IPS-15b (cell line): ENCODE measurements at regions not wholly inside any gene's neighbourhood (a gene's known extent, or its start where the extent isn't known, plus 50 kb on each side); places are given as distances from the start of the nearest gene placed in this dataset.

Experiments used
- H3K27me3 ChIP-seq: one replicate; pipeline ENCODE4 v1.6.1; 2013; ENCODE audit warnings: low read length; ENCODE audit not compliant: control insufficient read depth, insufficient read depth
- H3K36me3 ChIP-seq: one replicate; pipeline ENCODE4 v1.6.1; 2013; ENCODE audit warnings: low read length; ENCODE audit not compliant: control insufficient read depth, insufficient read depth
- H3K4me1 ChIP-seq: one replicate; pipeline ENCODE4 v1.6.1; 2013; ENCODE audit warnings: mild to moderate bottlenecking, low read length; ENCODE audit not compliant: control insufficient read depth, insufficient read depth
- H3K4me3 ChIP-seq: one replicate; pipeline ENCODE4 v1.5.1; 2013; ENCODE audit warnings: low read depth, low read length
- H3K9ac ChIP-seq: one replicate; pipeline ENCODE4 v1.6.1; 2013; ENCODE audit warnings: low read depth, mild to moderate bottlenecking, low read length
- H3K9me3 ChIP-seq: one replicate; pipeline ENCODE4 v1.6.1; 2013; ENCODE audit warnings: mild to moderate bottlenecking, low read length; ENCODE audit not compliant: control insufficient read depth, insufficient read depth

- no peak overlapping the region for H3K4me3 ChIP-seq
- no peak overlapping the region for H3K9ac ChIP-seq
- H3K9me3 ChIP-seq: no peaks in the 10 kb centered on the region
- H3K36me3 ChIP-seq: no peaks in the 10 kb centered on the region
- H3K4me1 ChIP-seq: peaks cover 6% of the 10 kb centered on the region
- H3K27me3 ChIP-seq: no peaks in the 10 kb centered on the region
Observed at GRCh38 chr21:35696644-35697043, 363.7 kb downstream of the SETD4 start.

- Histone ChIP-seq H3K36me3 (no peaks in the 10 kb centered on the region), H3K9ac (no peak overlapping the region), H3K27me3 (no peaks in the 10 kb centered on the region)
Observed at GRCh38 chr21:35692311-35692710, 368.0 kb downstream of the SETD4 start.

GRCh38 chr21:35690436-35690835 lies 369.9 kb downstream of the SETD4 start:
- Histone ChIP-seq H3K4me3 (no peak overlapping the region), H3K4me1 (peaks cover 6% of the 10 kb centered on the region), H3K9me3 (no peaks in the 10 kb centered on the region), H3K36me3 (no peaks in the 10 kb centered on the region), H3K27me3 (no peaks in the 10 kb centered on the region), H3K9ac (no peak overlapping the region)

More at GRCh38 chr21:35692311-35692710, 368.0 kb downstream of the SETD4 start:
- Histone ChIP-seq H3K4me1 (peaks cover 6% of the 10 kb centered on the region), H3K4me3 (no peak overlapping the region), H3K9me3 (no peaks in the 10 kb centered on the region)

GRCh38 chr21:35686156-35686555 lies 374.2 kb downstream of the SETD4 start:
- Histone ChIP-seq H3K4me1 (no peaks in the 10 kb centered on the region), H3K9ac (no peak overlapping the region), H3K4me3 (no peak overlapping the region), H3K27me3 (no peaks in the 10 kb centered on the region), H3K9me3 (no peaks in the 10 kb centered on the region), H3K36me3 (no peaks in the 10 kb centered on the region)

- no peak overlapping the region for H3K4me3 ChIP-seq
- H3K36me3 ChIP-seq: no peaks in the 10 kb centered on the region
- no peaks in the 10 kb centered on the region for H3K4me1 ChIP-seq
Observed at GRCh38 chr21:35683664-35684304, 376.5 kb downstream of the SETD4 start.

GRCh38 chr21:35682904-35683549 lies 377.3 kb downstream of the SETD4 start:
- Histone ChIP-seq H3K27me3 (no peaks in the 10 kb centered on the region), H3K9me3 (no peaks in the 10 kb centered on the region), H3K36me3 (no peaks in the 10 kb centered on the region), H3K9ac (no peak overlapping the region), H3K4me1 (no peaks in the 10 kb centered on the region), H3K4me3 (no peak overlapping the region)

More at GRCh38 chr21:35683664-35684304, 376.5 kb downstream of the SETD4 start:
- Histone ChIP-seq H3K9ac (no peak overlapping the region), H3K27me3 (no peaks in the 10 kb centered on the region), H3K9me3 (no peaks in the 10 kb centered on the region)

GRCh38 chr21:35681946-35682345 lies 378.4 kb downstream of the SETD4 start:
- no peaks in the 10 kb centered on the region for H3K9me3 ChIP-seq
- H3K27me3 ChIP-seq: no peaks in the 10 kb centered on the region
- no peak overlapping the region for H3K9ac ChIP-seq
- H3K36me3 ChIP-seq: no peaks in the 10 kb centered on the region
- H3K4me3 ChIP-seq: no peak overlapping the region
- H3K4me1 ChIP-seq: no peaks in the 10 kb centered on the region

GRCh38 chr21:35679076-35679475 lies 381.2 kb downstream of the SETD4 start:
- Histone ChIP-seq H3K27me3 (no peaks in the 10 kb centered on the region), H3K4me3 (no peak overlapping the region), H3K36me3 (no peaks in the 10 kb centered on the region), H3K9ac (no peak overlapping the region), H3K4me1 (no peaks in the 10 kb centered on the region), H3K9me3 (no peaks in the 10 kb centered on the region)

GRCh38 chr21:35678393-35678792 lies 381.9 kb downstream of the SETD4 start:
- Histone ChIP-seq H3K4me1 (no peaks in the 10 kb centered on the region), H3K9me3 (no peaks in the 10 kb centered on the region), H3K36me3 (no peaks in the 10 kb centered on the region), H3K9ac (no peak overlapping the region), H3K27me3 (no peaks in the 10 kb centered on the region), H3K4me3 (no peak overlapping the region)

GRCh38 chr21:35677298-35677841 lies 383.0 kb downstream of the SETD4 start:
- H3K9me3 ChIP-seq: no peaks in the 10 kb centered on the region
- no peaks in the 10 kb centered on the region for H3K36me3 ChIP-seq
- H3K27me3 ChIP-seq: no peaks in the 10 kb centered on the region
- H3K4me3 ChIP-seq: no peak overlapping the region
- H3K4me1 ChIP-seq: no peaks in the 10 kb centered on the region
- no peak overlapping the region for H3K9ac ChIP-seq

GRCh38 chr21:35674895-35675470 lies 385.3 kb downstream of the SETD4 start:
- Histone ChIP-seq H3K9me3 (no peaks in the 10 kb centered on the region), H3K36me3 (no peaks in the 10 kb centered on the region), H3K4me3 (no peak overlapping the region), H3K4me1 (no peaks in the 10 kb centered on the region), H3K9ac (no peak overlapping the region), H3K27me3 (no peaks in the 10 kb centered on the region)
